Mesothelial cell of epicardium (in vitro differentiated cells): ENCODE measurements at regions not wholly inside any gene's neighbourhood (a gene's known extent, or its start where the extent isn't known, plus 50 kb on each side); places are given as distances from the start of the nearest gene placed in this dataset.
"Not testable (repeated sequence)": the region's sequence is repeated elsewhere in the genome, so short reads cannot be mapped to it uniquely, and the experiment has no call there.

Experiments
- DNase-seq, 2 experiments: peaks; one replicate each; pipeline ENCODE4 v3.0.0; 2021; ENCODE audit warnings: low spot score in 2 of 2; ENCODE audit not compliant: unreplicated experiment in 2 of 2
- H3K27ac Mint-ChIP-seq: 2 replicates; pipeline ENCODE4 v1.8.0; 2021; ENCODE audit warnings: mixed read lengths
- H3K27me3 Mint-ChIP-seq: 2 replicates; pipeline ENCODE4 v1.8.0; 2021; ENCODE audit warnings: low read depth, mixed read lengths
- H3K36me3 Mint-ChIP-seq: 2 replicates; pipeline ENCODE4 v1.8.0; 2021; ENCODE audit warnings: mixed read lengths
- H3K4me1 Mint-ChIP-seq: 2 replicates; pipeline ENCODE4 v1.8.0; 2021; ENCODE audit warnings: mixed read lengths
- H3K4me3 Mint-ChIP-seq: 2 replicates; pipeline ENCODE4 v1.8.0; 2021; ENCODE audit warnings: mild to moderate bottlenecking, moderate library complexity, mixed read lengths
- H3K9me3 Mint-ChIP-seq: 2 replicates; pipeline ENCODE4 v1.8.0; 2021; ENCODE audit warnings: mixed read lengths
- TF ChIP-seq, protein P1 (sequence below): fragments of 200-600 bp; sonication (generic); IDR thresholded peaks from one replicate; pipeline ENCODE4 v1.5.0; 2021; ENCODE audit warnings: antibody characterized with exemption; ENCODE audit not compliant: unreplicated experiment

DNA sequence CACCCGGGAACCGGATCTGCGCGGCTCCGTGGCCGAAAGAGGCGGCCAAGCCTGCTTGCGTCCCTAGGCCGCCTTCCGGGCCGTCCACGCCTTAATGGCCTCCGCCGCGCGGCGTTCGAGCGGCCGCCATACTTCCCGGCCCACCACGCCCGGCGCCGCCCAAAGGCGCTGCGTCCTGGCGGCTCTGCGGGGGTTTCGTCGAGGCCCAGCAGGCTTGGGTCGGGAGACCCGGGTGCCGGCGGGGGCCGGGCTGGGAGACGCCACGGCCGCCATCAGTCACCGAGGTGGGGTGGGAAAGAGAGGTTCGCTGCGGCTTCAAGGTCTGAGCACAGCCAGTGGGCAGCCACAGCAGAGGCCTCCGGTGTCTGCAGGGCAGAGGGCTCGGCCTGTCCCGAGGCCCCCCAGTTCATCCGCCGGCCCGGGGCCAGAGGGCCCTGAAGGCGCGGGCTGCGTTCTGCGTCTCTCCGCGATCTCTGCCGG is 545.8 kb upstream of the CDH10 start:
- Mint-ChIP-seq H3K4me1 (no peaks in the 10 kb centered on the region), H3K4me3 (no peak overlapping the region), H3K9me3 (peaks cover 5% of the 10 kb centered on the region), H3K27me3 (no peaks in the 10 kb centered on the region), H3K36me3 (no peaks in the 10 kb centered on the region), H3K27ac (no peak overlapping the region)
- DNase-seq, result no peak
- TF ChIP-seq, protein P1, sequence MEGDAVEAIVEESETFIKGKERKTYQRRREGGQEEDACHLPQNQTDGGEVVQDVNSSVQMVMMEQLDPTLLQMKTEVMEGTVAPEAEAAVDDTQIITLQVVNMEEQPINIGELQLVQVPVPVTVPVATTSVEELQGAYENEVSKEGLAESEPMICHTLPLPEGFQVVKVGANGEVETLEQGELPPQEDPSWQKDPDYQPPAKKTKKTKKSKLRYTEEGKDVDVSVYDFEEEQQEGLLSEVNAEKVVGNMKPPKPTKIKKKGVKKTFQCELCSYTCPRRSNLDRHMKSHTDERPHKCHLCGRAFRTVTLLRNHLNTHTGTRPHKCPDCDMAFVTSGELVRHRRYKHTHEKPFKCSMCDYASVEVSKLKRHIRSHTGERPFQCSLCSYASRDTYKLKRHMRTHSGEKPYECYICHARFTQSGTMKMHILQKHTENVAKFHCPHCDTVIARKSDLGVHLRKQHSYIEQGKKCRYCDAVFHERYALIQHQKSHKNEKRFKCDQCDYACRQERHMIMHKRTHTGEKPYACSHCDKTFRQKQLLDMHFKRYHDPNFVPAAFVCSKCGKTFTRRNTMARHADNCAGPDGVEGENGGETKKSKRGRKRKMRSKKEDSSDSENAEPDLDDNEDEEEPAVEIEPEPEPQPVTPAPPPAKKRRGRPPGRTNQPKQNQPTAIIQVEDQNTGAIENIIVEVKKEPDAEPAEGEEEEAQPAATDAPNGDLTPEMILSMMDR, result no peak

DNA sequence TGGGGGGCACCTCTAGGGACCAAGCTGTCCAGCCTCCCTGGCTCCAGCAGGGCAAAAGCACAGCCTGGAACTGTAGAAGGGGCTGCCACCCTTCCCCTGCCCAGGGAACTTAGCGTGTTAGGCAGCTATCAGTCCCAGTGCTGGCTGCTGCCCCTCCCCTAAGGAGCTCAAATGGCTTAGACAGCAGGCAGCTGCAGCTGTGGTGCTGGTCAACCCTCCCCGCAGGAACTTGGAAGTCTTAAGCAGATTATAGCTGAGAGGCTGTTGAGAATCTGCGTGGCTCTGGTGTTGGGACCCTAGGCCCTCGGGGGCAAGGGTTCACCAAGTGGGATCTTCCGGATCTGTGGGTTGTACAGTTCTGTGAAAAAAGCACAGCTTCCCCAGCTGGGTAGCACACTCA is 536.5 kb upstream of the CDH10 start:
- TF ChIP-seq, protein P1, result no peak
- DNase-seq, result no peak
- Mint-ChIP-seq H3K4me1 (no peaks in the 10 kb centered on the region), H3K4me3 (no peak overlapping the region), H3K27ac (no peak overlapping the region), H3K27me3 (no peaks in the 10 kb centered on the region), H3K9me3 (peaks cover 36% of the 10 kb centered on the region), H3K36me3 (no peaks in the 10 kb centered on the region)

DNA sequence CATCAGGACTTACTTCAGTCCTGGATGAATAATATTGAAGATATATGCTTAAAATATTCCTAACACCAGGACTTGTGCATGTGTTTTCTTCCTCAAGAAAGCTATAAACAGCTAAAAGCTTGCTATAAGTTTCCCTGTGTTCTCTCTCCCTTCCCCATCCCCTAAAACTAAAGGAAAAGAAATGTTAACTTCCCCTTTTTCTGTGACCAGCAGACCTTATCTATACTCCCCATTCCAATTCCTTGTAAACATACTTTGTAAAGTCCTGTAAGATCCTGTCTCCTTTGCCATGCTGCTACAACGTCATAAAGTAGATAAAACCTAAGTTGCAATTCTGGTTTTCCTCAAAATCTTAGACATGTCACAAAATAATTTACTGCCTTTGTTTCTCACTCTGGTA is 517.8 kb upstream of the CDH10 start:
- Mint-ChIP-seq H3K4me1 (peaks cover 31% of the 10 kb centered on the region), H3K27ac (peak overlapping the region; percentile 75)
- not testable (repeated sequence) for DNase-seq, H3K36me3 Mint-ChIP-seq, H3K9me3 Mint-ChIP-seq, H3K27me3 Mint-ChIP-seq, H3K4me3 Mint-ChIP-seq

DNA sequence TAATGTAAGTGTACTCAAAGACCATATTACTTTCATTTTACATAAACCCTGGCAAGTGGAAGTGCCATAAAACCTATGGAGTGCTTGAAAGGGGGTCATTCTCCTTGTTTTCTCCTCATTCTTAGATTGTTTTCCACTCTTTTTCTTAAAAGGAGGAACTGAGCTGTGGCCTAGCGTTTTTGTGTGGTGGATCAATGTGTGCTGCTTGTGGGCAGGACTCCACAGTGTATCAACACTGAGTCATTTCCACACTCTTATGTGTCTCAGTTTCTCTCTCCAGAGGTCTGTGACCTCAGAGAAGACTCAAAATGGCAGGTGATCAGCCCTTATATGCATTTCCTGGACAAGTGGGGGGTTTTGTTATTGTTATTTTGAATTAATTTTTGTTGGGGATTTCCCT is 516.1 kb upstream of the CDH10 start:
- Mint-ChIP-seq H3K27ac (peak overlapping the region; percentile 51), H3K4me3 (no peak overlapping the region), H3K36me3 (peaks cover 1% of the 10 kb centered on the region), H3K9me3 (no peaks in the 10 kb centered on the region), H3K4me1 (peaks cover 31% of the 10 kb centered on the region), H3K27me3 (no peaks in the 10 kb centered on the region)
- DNase-seq, result no peak
- TF ChIP-seq, protein P1, result no peak

DNA sequence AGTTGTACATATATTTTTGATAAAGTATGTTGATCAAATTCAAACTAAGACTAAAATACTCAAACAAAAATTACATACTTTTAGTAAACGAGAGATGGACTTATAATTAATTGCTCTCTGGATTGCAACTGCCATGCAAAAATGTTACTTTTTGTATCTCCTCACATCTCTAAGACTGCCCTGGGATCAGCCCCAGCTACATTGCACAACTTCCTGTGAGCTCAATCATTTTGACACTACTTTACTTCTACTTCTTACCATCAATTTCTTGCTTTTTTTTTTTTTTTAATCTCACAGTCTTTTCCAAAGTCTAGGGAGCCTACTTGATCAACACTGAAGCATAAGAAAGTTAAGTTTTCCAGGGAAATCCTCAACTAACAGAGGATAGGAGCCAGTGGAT is 506.0 kb upstream of the CDH10 start:
- H3K4me1 Mint-ChIP-seq, result peaks cover 3% of the 10 kb centered on the region
- H3K27ac Mint-ChIP-seq, result no peak overlapping the region
- H3K9me3 Mint-ChIP-seq, result peaks cover 24% of the 10 kb centered on the region

DNA sequence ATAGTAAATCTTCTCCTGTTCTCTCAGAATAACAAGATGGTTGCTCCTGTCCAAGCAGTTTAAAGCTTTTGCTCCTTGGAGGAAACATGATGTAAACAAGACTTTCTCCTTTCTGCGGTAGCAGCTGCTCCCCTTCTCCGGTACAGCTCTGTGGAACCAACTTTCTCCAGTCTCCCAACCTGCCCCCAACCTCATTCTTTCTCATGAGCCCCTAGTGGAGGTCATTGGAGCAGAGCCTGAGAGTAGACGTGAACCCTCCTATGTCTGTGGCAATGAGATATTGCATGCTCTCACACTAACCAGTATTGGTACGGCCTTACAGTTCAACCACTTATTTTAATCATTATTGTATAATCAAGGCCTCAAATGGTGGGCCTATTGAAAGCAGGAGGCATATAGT is 483.8 kb upstream of the CDH10 start:
- Mint-ChIP-seq H3K4me1 (no peaks in the 10 kb centered on the region), H3K4me3 (no peak overlapping the region), H3K27me3 (no peaks in the 10 kb centered on the region), H3K36me3 (peaks cover 3% of the 10 kb centered on the region), H3K9me3 (peaks cover 8% of the 10 kb centered on the region), H3K27ac (no peak overlapping the region)
- TF ChIP-seq, protein P1, result no peak
- no peak for DNase-seq

More for the DNA sequence above, 506.0 kb upstream of the CDH10 start:
- Mint-ChIP-seq H3K4me3 (no peak overlapping the region), H3K27me3 (no peaks in the 10 kb centered on the region), H3K36me3 (no peaks in the 10 kb centered on the region)
- TF ChIP-seq, protein P1, result no peak
- DNase-seq, result no peak
